ENCODE measurements at regions not wholly inside any gene's neighbourhood (a gene's known extent, or its start where the extent isn't known, plus 50 kb on each side); places are given as distances from the start of the nearest gene placed in this dataset.

DNA sequence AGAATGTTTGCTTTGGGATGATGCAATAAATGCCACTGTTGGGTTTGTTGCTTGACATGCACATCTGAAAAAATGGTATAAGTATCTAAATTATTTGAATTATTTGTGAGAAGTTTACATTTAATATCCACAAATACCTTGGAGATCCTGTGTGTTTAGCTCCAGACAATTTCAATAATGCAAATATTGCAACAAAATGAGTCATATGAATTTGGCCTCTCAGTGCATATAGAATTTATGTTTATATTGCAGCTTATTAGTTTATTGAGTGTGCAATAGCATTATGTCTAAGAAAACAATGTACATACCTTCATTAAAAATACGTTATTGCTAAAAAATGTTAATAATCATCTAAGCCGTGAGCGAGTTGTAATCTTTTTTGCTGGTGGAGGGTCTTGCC is 153.3 kb downstream of the FSCB start:
- TF ChIP-seq CTCF (IDR thresholded peaks at IDR 0.05; ENCODE audit: low read depth, low read length, poor library complexity, severe bottlenecking) (no peak), EZH2phosphoT487 (IDR thresholded peaks at IDR 0.05; ENCODE audit: borderline replicate concordance, low read length) (no peak)
